NK-92 (cell line): ENCODE measurements at regions not wholly inside any gene's neighbourhood (a gene's known extent, or its start where the extent isn't known, plus 50 kb on each side); places are given as distances from the start of the nearest gene placed in this dataset.

ENCODE experiments used
- DNase-seq: peaks from one replicate; lab custom pipeline; 2025; ENCODE audit not compliant: unreplicated experiment; lab: John Stamatoyannopoulos, UW

DNA sequence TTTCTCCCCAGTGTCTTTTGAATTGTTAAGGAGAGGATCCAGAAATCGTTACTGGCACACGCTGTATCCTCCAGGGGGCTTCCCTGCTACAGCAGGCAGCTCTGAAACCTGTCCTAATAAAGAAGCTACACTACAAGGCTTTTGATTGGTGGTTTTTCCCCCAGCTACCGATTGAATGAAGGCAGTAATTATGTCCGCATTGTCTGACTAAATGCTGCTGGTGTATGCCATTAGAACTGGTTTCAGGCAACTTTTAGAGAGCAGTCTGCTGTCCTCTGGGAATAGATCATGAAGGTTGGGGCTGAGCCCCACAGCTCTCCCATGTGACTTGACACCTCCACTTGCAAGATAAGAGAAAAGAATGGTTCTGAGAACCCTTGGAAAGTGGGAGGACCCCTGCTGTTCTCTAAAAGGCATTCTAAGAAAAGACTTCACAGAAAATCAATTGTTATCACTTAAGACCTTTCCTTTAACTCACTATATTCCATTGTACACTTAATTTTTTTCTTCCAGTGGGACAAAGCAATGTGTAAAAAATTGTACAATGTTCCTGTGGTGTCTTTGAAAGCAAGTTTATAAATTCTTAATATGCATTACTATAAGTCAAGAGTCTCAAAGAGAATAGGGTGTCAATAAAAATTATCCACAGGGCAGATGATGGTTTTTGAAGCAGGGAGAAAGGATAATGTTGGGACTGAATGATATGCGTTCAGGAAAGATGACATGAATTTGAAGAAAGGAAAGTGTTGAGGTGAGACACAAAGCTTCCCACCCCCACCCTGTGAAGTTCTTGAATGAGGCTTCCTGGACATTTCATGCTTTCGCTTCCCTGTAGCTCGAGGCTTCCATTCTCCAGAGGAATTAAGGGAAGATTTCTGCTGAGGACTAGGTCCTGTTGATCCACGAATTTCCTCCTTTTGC lies 53.0 kb upstream of the DAZL start:
- DNase-seq: no peak

DNA sequence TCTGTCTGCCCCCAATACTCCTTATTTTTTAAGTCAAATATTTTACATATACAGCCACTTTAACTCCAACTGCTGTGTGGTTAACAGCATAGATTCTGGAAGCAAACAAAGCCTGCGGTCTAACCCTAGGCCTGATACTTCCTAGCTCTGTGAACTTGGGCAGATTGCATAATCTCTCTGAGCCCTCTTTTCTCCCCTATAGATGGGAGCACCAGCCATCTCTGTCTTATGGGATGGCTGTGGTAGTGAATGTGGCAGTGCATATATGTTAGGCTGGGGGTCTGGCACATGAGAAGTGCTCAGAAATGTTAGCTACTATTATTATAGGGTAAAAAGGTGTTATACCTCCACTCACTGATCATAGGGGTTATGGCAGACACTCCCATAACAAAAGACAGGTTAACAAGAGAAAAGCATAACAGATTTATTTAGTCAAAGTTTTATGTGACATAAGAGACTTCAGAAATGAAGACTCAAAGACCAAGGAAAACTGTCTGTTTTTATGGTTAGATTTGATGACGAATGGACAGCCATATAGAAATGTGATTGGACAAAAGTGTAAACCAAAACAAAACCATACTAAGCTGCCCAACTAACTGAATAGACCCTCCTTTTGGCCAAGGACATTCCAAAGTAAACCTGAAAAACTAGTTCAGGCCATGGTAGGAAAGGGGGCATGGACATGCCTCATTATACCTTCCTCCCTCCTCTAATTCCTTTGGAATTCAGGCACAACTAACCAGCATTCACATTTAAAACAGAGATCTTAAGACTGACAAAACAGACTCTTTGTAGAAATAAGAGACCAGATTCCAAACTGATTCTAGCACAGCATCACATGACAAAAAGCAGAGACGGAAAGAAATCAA lies 53.9 kb upstream of the DAZL start:
- DNase-seq: no peak

DNA sequence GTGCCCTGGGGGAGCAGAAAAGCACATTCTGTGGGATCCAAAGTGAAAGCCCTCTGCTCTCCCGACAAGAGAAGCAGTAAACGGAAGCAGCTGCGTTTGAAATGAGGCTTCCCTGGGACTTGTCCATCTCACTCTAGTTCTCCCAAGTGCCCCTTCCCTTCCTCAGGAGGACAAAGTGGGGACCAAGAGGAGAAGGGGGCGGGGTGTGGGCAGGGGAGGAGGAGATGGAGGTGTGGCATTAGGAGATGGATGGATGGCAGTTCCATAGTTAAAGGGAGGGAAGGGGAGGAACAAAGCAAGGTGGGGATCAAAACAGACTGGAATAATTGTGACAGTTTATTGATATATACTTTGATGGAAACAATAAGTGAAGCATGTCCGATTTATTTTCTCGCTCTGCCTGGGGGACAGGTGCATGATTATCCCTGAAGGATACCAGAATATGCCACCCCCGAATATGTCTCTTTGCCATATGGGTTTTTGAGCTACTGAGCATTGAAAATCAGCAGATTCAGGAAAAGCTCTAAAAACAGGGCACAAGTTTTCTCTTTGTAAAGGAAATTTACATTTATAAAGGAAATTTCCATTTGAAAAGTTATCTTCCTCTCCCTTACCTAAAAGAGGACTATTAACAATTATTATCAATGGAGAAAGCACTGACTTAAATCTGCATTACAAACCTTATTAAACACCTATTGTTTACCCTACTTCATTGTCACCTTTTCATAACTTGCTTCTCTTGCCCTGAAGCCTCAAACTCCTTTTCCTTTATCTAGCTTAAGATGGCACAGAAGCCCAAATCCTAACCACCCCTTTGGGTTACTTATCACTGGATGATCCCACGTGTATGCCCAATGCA lies 58.9 kb upstream of the DAZL start:
- DNase-seq: no peak

DNA sequence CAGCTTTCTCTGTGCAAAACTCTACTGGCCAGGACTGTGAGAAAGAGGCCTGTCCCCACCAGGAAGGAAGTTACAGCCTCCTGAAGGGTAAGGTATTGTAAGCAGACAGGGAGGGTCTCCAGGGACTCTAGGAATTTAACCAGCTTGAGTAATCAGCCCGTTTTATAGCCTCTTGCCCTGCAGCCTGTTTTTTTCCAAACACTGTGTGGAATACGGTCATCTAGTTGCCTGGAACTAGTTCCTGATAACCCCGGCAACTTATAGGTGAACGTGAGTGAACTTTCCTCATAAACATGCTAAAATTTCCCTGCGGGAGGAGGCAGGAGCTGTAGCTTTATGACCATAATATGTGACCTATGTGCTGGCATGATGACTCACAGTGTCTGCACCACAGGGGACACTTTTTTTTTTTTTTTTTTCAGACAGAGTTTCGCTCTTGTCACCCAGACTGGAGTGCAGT lies 60.1 kb upstream of the DAZL start:
- DNase-seq: no peak

DNA sequence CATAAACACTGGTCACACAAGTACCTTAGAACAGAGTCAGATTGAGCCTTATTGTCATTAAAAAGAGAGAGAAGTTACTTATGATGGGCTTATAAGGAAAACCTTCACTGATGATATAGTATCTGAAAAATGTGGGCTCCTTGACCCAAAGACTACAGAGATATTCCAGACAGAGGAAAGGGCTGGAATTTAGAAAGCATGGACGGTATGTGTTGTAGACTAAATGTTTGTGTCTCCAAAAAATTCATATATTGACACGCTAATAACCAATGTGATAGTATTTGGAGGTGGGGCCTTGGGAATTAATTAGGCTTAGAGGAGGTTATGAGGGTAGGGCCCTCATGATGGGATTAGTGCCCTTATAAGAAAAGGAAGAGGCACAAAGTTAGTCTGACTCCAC lies 61.0 kb upstream of the DAZL start:
- DNase-seq: no peak

DNA sequence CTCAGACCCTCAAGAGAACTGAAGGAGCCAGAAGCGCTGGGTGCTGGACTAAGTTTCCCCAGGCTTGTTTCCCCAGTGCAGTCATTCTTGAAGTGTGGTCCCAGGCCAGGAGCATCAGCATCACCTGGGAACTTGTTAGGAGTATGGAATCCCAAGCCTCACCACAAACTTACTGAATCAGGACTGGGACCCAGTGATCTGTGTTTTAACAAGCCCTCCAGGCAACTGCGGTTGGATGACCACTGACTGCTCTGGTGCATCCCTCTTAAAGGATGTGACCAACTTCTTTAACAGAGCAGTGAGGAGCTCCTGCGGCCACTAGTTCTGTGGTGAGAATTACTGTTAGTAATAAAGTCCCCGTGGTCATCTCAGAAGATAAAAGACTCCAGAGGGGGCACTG lies 62.4 kb upstream of the DAZL start:
- no peak for DNase-seq

DNA sequence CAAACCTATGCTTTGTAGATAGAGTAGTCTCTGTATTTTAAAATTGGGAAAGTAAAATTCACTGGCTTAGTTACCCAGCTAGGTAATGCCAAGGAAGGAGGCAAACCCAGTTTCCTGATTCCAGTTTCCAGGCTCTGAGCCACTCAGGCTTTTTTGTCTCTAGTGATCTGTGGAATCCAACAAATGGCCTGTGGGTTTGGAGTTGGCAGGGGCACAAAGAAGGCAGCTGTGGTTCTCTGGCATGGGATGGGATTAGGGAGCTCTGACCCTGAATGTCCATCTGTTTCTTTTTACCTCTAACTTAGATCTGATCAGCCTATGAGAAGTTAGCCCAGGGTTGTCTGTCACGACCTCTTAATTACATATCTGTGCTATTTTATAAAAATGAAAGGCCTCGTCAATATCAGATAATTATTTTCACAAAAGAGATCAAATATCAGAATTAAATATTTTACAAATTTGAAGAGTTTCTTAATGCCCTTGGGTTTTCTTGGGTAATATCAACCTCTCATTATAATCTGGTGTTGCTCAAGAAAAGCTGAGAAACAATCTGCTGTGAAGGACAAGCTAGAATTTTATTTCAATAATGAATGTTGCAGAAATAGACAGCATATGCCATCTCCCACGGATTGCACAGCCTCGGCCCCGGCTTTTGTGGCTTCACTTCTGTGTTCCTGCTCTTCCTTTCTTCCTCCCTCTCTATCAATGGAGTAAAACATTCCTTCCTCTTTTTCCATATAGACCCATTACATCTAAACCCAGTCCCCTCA lies 63.7 kb upstream of the DAZL start:
- DNase-seq: no peak

DNA sequence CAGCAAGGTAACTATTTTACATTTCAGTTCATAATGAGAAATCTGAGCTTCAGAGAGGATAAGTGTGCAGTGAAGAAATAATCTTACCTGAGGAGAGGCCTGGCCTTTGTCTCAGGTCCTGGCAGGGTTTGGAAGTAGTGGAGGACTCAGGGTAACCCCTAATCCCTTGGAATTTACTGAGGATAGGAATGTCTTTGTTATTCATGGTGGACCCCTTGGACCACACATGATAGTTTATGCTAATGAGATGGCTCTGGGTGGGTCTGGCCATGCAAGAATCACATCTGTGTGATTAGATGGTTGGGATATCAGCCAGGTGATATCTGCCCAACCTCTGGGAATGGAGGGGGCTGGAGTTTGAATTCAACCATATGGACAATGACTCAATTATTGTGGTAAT lies 65.0 kb upstream of the DAZL start:
- DNase-seq: no peak

DNA sequence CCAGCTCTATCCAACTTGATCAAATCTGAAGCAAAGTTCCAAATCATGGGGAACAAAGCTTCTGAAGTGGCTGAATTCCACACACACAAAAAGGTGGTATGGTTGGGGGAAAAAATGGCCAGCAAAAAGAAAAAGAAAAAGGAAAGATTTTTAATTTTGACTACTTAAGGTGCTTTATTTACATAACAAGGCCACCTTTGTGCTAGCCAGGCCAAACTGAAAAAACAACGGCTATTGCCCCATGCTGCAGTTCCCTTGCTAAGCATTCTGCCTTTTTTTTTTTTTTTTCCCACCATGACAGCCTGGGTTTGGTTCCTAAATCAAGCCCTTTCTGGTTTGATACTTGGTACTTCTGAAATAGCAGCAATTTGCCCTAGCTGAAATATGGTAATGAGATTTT lies 66.5 kb upstream of the DAZL start:
- no peak for DNase-seq

DNA sequence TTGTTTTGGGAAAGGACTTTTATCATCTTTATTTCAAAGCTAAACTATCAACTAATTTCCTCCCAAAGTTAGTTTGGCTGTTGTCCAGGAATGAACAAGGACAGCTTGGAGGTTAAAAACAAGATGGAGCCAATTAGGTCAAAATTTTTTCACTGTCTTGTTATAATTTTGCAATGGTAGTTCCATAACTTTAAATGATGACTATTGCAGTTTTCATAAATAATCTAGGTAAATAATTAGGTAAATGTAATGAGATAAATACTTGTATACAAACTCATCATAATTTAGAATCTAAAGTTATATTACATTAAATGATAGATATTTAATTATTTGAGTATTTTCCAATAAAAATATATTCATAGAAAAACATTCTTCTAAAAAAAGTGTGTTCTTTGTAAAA lies 68.3 kb upstream of the DAZL start:
- no peak for DNase-seq

DNA sequence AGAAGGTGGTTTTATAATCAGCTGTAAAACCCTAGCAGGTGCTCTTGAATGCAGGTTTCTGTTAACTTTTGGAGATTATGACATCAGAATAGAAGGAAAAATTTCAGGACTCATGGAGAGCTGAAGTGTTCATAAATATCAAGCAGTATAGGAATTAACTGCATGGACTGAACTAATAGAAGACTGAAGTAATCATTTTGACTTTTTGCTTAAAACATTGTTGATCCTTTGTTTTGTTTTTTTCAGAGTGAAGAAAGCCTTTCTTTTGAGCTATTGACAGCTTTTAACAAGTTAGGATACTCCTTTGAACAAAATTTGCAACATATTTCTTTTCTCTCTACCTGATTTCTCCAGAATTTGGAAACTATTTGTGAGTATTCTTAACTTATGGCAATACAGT lies 70.6 kb upstream of the DAZL start:
- DNase-seq: no peak

DNA sequence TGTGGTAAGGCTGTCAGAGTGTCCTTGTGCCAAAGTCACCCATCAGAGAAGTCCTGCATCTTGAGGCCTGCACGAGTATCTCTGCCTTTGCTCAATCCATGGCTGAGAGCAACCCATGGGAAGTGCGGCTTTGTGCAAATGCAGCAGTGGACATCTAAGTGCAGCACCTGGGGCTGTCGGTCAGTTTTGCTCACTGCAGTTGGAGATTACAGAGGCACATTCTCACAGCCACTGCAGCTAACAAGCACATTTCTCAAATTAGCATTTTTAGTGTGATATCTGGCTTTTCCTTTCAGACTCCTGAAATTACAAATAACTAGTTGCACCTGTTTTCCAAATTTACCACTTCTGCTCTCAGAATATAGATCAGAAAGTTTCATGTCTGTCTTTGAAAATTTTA lies 81.5 kb upstream of the DAZL start:
- DNase-seq: no peak

DNA sequence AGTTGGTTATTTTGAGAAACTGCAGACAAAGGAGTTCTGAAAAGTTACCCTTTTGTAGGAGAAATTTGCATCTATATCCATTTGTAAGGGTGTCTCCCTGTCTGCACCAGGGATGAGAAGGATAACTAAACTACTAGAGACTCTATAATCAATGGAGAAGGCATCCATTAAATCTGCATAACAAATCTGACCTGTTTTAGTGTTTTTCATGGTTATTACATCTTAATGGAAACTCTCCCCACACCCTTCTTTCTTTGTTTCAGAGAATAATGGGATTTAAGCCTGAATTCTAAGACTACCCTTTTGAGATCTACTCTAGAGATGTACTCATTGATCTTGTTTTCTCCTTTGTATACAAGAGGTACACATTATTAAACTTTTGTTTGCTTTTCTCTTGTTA lies 82.0 kb upstream of the DAZL start:
- DNase-seq: no peak

DNA sequence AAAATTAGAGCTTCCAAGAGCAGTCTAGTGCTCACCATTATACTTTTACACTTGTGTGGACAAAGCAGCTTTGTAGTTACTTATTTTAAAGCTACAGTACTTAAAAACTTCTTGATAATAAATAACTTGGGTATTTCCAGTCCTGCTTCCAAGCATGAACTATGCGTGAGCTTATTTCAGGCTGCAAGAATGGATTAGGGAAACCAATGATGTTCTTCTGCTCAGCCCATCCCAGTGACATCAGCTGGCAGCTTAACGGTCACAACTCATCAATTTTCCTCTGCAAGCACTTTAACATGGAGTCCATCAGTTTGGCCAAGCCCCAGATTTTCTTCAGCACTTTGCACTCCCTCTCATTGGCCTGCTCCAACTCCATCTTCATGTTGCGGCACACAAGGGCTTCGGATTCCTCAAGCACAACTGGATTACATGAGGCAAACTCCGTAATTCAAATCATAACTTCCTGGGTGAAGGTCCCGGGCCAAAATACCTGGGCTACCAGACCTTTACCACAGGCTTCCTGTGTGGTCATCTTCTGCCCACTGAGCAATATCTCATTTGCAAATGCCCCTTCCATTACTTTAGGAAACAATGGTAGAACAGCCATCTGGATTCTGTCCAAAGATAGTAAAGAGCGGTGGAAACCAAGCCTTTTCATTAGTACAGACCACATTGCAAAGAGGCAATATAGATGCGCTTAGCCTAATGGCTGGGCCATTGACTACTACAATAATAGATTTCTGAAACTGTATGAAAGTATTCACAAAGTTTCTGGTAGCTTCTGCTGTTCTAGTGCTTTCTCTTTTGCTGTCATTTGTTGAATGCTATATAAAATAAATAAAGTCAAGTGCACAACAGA lies 87.5 kb upstream of the DAZL start:
- no peak for DNase-seq

DNA sequence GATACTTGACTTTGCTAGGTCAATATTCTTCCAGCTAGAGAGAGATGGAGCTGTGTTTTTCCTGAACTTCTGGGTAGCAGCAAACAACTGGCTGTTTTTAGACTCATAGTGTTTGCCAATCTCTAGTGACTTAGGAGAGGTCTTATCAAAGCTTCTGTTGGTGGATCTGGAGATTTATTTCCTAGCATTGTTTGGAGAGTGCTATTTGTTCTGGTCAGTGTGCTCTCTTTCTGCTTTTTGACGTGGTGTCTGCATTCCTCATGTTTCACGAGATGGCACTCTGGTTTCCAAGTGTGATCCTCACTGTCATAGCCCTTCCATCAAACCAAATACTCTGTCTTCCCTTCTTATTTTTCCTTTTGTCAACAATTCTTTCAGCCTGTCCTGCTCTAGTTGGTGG lies 88.6 kb upstream of the DAZL start:
- no peak for DNase-seq

DNA sequence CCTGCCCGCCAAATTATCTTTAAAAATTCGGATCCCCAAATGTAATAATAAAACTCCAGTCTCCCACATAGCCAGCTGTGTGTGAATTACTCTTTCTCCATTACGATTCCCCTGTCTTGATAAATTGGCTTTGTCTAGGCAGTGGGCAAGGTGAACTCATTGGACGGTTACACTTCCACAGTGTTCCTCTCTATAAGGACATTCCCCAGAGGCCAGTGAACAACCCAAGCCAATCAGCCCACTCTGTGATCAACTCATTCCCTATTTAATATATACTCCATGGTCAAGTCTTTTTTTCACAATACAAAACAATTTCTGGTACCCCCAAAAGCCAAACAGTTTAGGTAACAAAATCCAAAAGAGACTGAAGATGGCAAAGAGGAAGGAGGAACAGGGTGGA lies 90.5 kb upstream of the DAZL start:
- DNase-seq: no peak

DNA sequence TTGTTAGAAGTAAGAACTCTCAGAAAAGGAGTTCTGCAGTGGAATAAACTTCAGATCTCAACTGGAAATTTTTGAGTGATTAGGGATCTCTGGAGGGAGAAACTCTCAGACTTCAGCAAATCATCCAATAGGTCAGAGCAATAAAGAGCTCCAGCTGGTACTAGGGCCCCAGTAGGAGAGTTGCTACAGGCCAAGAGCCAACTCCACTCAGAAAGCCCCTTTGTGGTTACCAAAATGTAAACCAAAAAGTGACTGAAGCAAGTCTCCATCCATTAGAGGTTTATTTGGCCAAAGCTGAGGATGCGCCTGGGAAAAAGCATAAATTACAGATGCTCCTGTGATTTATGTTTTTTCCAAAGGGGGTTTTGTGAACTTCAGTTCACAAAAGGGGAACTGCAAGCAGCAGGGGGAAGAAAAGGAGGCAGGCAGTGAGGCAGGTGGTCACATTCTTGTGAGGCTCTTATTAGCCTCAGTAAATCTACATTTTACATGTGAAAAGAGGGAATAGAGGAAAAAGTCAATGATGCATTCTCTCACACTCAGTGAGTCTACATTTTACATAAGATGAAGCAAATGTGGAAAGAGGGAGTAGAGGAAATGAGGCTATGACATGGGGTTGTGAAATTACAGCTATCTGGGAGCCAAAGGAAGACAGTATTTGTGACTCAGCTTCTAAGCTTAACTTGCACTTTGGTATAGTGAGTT lies 92.4 kb upstream of the DAZL start:
- no peak for DNase-seq

DNA sequence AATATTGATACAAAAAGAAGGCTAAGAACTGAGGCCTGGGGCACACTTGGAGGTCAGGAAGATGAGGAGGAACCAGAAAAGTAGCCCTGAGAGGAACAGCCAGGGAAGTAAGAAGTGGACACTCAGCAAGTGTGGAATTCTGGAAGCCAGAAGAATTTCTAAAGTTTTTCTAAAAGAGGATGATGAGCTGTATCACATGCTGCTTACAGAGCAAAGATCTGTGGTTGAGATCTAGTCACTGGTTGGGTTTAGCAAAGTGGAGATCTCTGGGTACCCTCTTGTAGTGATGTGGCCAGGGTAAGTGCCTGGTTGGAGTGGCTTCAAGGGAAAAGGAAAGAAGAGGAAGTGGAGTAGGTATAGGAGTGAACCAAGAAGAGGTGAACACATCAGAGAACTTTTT lies 95.4 kb upstream of the DAZL start:
- no peak for DNase-seq

DNA sequence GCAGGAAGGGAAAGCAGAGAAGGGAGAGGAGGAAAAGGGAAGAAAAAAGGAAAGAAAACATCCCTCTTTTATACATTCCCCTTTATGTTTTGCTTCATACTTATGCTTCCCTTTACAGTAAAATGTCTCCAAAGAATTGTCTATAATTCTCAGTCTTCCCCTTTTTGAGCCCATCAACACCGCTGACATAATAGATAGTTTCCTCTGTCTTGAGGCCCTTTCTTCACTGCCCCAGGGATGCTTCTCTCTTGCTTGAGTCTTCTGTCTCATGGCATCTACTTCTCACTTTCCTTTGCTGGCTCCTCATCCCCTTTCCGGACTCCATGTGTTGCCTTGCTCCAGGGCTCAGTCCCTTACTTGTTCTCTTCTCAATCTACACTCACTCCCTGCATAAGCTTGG lies 99.7 kb upstream of the DAZL start:
- DNase-seq: no peak
